ENCODE measurements at regions not wholly inside any gene's neighbourhood (a gene's known extent, or its start where the extent isn't known, plus 50 kb on each side); places are given as distances from the start of the nearest gene placed in this dataset.

- intact Hi-C loops (cut with DNase I): no loop called here
- Histone ChIP-seq H3K4me1 (replicated peaks) (no peaks in the 10 kb centered on the region), H3K4me3 (no peak overlapping the region), H3K9me3 (no peaks in the 10 kb centered on the region), H3K27me3 (replicated peaks; ENCODE audit: insufficient read depth) (no peaks in the 10 kb centered on the region), H3K27ac (no peak overlapping the region), H3K36me3 (no peaks in the 10 kb centered on the region)
- 83% methylated on average over 9 of the region's 9 CpGs for WGBS
- no peak for TF ChIP-seq POLR2AphosphoS5 (IDR thresholded peaks at IDR 0.05)
- TF ChIP-seq POLR2A (IDR thresholded peaks at IDR 0.05): no peak
- no peak for TF ChIP-seq CTCF (IDR thresholded peaks at IDR 0.05)
- DNase-seq (ENCODE audit: low spot score): no peak
These were observed 280.3 kb upstream of the TCF21 start for GRCh38 chr6:133608620-133609019.

GRCh38 chr6:133609415-133610226 lies 279.3 kb upstream of the TCF21 start:
- Histone ChIP-seq H3K27ac (no peak overlapping the region), H3K4me1 (replicated peaks) (no peaks in the 10 kb centered on the region), H3K4me3 (no peak overlapping the region), H3K9me3 (no peaks in the 10 kb centered on the region), H3K36me3 (no peaks in the 10 kb centered on the region), H3K27me3 (replicated peaks; ENCODE audit: insufficient read depth) (no peaks in the 10 kb centered on the region)
- no peak for TF ChIP-seq POLR2A (IDR thresholded peaks at IDR 0.05)
- no peak for TF ChIP-seq POLR2AphosphoS5 (IDR thresholded peaks at IDR 0.05)
- TF ChIP-seq CTCF (IDR thresholded peaks at IDR 0.05): no peak
- intact Hi-C loops (cut with DNase I): no loop called here
- WGBS: 64% methylated on average over 2 of the region's 2 CpGs
- DNase-seq (ENCODE audit: low spot score): no peak

GRCh38 chr6:133610227-133610840 lies 278.6 kb upstream of the TCF21 start:
- H3K27me3 ChIP-seq (replicated peaks; ENCODE audit: insufficient read depth): no peaks in the 10 kb centered on the region
- no peaks in the 10 kb centered on the region for H3K36me3 ChIP-seq
- WGBS: 86% methylated on average over 2 of the region's 2 CpGs
- H3K4me3 ChIP-seq: no peak overlapping the region
- H3K9me3 ChIP-seq: no peaks in the 10 kb centered on the region
- no peaks in the 10 kb centered on the region for H3K4me1 ChIP-seq (replicated peaks)
- no peak overlapping the region for H3K27ac ChIP-seq
- intact Hi-C loops (cut with DNase I): no loop called here
- no peak for DNase-seq (ENCODE audit: low spot score)
- TF ChIP-seq POLR2AphosphoS5 (IDR thresholded peaks at IDR 0.05) (no peak), CTCF (IDR thresholded peaks at IDR 0.05) (no peak), POLR2A (IDR thresholded peaks at IDR 0.05) (no peak)

GRCh38 chr6:133610971-133611370 lies 277.9 kb upstream of the TCF21 start:
- H3K4me1 ChIP-seq (replicated peaks): no peaks in the 10 kb centered on the region
- H3K9me3 ChIP-seq: no peaks in the 10 kb centered on the region
- intact Hi-C loops (cut with DNase I): no loop called here
- no peaks in the 10 kb centered on the region for H3K27me3 ChIP-seq (replicated peaks; ENCODE audit: insufficient read depth)
- H3K36me3 ChIP-seq: no peaks in the 10 kb centered on the region
- no peak for DNase-seq (ENCODE audit: low spot score)
- WGBS: 92% methylated on average over 3 of the region's 3 CpGs
- H3K27ac ChIP-seq: no peak overlapping the region
- TF ChIP-seq POLR2A (IDR thresholded peaks at IDR 0.05) (no peak), CTCF (IDR thresholded peaks at IDR 0.05) (no peak), POLR2AphosphoS5 (IDR thresholded peaks at IDR 0.05) (no peak)
- H3K4me3 ChIP-seq: no peak overlapping the region

- TF ChIP-seq CTCF (IDR thresholded peaks at IDR 0.05) (no peak), POLR2AphosphoS5 (IDR thresholded peaks at IDR 0.05) (no peak), POLR2A (IDR thresholded peaks at IDR 0.05) (no peak)
- H3K4me3 ChIP-seq: no peak overlapping the region
- H3K27me3 ChIP-seq (replicated peaks; ENCODE audit: insufficient read depth): no peaks in the 10 kb centered on the region
- intact Hi-C loops (cut with DNase I): no loop called here
- no peaks in the 10 kb centered on the region for H3K4me1 ChIP-seq (replicated peaks)
- no peak for DNase-seq (ENCODE audit: low spot score)
- H3K36me3 ChIP-seq: no peaks in the 10 kb centered on the region
- H3K27ac ChIP-seq: no peak overlapping the region
- no peaks in the 10 kb centered on the region for H3K9me3 ChIP-seq
These were observed 276.5 kb upstream of the TCF21 start for GRCh38 chr6:133612459-133612858.
